ENCODE measurements at regions not wholly inside any gene's neighbourhood (a gene's known extent, or its start where the extent isn't known, plus 50 kb on each side); places are given as distances from the start of the nearest gene placed in this dataset.
A peak's percentile ranks its signal among the peaks of the same experiment; 100 is the strongest.

DNA sequence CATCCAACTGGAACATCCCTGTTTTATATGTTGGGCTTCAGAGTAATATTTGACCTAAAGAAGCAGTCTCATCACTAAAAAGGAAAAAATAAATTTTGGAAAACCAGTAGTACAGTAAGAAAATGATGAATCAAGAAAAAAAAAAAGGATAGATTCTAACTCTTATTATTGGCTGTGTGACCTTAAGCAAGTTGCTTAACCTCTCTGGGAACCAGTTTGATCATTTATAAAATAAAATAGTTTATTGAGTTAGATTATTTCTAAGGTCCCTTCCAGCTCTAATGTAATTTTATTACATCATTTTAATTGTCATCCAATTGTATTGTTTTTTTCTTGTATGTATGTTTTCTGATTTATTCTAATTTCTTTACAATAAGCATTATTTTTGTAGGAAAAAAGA, 127.0 kb downstream of the PRELID2 start:
- no peak for DNase-seq (ENCODE audit: low read depth in 2 of 2)

- no peak for DNase-seq (ENCODE audit: low read depth in 2 of 2)
Measured at GRCh38 chr5:145704724-145705123, 130.4 kb downstream of the PRELID2 start.

DNA sequence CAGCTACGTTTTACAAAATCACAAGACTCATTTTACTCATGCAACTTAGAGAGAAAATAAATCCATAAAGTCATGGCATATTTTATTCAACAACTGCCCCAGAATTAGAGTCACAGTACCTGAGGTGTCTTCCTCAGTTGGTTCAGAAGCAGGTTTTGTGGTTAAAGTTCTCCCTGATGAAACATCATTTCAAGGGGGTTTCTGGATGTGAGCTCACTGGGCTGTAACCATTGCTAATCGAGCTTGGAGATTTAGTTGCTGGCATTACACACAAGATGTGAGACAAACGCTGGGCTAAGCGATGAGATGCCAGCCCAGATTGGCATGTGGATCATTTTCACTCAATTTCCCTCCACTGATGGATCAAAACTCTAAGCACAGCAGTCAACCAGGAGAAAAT, 131.3 kb downstream of the PRELID2 start:
- no peak for DNase-seq (ENCODE audit: low read depth in 2 of 2)

DNA sequence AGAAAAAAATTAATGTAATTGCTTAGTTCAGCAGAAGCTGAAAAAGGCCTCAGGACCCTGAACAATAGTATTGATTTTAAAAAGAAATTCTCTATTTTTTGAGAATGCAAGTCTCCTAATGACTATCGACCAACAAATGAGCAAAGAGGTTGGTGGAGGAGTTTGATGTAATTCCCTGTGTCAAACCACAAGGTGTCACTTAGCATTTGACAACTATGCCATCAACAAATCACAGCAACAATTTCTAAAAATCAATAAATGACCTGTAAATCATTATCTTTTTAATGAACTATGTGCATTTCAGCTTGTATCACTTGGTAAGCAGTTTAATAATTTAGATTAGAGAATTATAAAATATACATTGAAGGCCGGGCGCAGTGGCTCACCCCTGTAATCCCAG, 133.7 kb downstream of the PRELID2 start:
- peak; percentile 12 to 34 for DNase-seq (ENCODE audit: low read depth in 2 of 2)

- no peak for DNase-seq (ENCODE audit: low read depth in 2 of 2)
Measured at GRCh38 chr5:145699846-145700245, 135.3 kb downstream of the PRELID2 start.

DNA sequence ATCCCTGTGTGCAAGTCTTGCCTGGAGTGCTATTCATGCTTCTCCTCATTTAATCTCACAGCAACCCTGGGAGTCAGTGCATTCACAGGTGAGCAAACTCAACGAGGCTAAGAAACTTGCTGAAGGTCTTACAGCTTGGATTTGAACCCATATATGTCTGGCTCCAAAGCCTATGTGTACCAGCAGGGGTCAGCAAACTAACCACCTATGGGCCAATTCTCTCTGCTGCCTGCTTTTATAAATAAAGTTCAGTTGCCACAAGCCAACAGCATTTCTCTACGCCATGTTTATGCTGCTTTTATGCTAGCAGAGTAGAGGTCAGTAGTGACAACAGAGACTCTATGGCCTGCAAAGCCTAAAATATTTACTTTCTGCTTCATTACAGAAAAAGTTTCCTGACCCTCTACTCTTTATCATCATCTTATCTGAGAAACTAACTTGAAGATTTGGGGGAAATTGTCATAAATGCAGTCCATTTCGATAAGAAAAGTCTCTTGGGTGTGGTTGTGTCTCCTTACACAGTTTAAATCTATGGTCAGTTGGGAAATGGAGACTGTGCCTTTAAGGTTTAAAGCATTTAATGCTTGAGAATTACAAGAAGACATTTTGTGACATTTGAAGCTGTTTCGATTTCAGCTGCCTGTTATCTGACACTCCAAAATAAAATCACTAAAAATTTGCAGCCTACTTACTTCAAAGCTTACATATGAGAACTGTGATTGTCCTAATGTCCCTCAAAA, 137.7 kb downstream of the PRELID2 start:
- peak; percentile 67 to 79 for DNase-seq (ENCODE audit: low read depth in 2 of 2)

DNA sequence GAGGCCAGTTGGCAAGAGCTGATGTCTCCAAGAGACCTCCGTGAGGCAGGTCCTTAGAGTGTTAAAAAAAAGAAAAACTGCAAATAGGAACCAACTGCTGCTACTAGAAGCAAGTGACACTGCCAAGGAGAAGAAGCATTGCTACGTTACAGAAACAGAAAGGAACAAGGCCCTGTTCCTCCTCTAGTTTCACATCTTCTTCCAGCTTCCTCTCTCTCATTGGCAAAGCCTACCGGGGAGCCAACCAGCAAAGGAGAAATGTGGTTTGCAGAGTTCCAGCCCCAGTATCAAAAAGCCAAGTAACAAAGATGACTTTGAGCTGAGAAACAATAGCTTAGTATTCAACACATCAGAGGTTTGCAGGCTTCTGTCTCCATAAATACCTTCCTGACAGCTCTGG, 145.9 kb downstream of the PRELID2 start:
- DNase-seq (ENCODE audit: low read depth in 2 of 2) = no peak

- no peak for DNase-seq (ENCODE audit: low read depth in 2 of 2)
Measured at GRCh38 chr5:145687943-145688342, 147.2 kb downstream of the PRELID2 start.

DNA sequence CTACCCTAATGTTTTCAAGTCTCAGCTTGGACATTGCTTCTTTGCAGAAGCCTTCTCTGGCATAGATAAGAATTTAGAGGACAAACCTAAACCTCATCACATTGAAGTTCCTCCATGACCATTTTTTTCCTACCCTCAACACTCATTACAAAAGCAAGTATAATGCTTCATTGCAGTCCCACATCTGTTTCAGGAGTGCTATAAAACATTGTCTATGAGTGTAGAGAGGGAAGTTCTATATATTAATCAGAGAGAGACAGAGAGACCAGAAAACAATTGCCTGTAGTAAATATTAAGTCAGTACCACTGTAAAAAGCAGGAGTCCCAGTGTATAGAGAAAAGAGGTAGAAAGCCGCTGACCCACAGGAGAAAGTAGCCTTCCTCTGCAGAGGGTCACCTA, 149.7 kb downstream of the PRELID2 start:
- no peak for DNase-seq (ENCODE audit: low read depth in 2 of 2)

GRCh38 chr5:145683431-145683830, 151.7 kb downstream of the PRELID2 start:
- DNase-seq (ENCODE audit: low read depth in 2 of 2) = no peak

GRCh38 chr5:145682197-145682899, 152.8 kb downstream of the PRELID2 start:
- DNase-seq (ENCODE audit: low read depth in 2 of 2) = peak in 1 of 2 donors; percentile 17

DNA sequence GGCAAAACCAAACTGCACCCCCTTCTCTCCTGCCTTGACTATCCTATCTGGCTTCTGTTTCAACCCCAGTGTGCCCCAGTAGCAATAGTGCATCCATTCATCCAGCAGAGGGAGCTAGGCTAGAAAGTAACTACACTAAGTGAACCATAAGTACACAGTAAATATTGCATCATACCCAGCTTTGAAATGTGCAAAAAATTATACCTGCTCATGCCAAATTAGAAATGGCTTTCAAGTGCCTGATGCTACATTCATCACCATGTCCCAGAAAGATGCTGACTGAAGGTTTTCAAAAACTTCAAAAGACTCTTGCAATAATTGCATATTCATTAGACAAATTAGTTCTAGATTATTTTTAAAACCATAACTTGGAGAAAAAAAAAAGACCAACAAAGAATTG, 153.5 kb downstream of the PRELID2 start:
- DNase-seq (ENCODE audit: low read depth in 2 of 2) = peak; percentile 75 to 81

GRCh38 chr5:145681216-145681615, 153.9 kb downstream of the PRELID2 start:
- DNase-seq (ENCODE audit: low read depth in 2 of 2) = no peak

DNA sequence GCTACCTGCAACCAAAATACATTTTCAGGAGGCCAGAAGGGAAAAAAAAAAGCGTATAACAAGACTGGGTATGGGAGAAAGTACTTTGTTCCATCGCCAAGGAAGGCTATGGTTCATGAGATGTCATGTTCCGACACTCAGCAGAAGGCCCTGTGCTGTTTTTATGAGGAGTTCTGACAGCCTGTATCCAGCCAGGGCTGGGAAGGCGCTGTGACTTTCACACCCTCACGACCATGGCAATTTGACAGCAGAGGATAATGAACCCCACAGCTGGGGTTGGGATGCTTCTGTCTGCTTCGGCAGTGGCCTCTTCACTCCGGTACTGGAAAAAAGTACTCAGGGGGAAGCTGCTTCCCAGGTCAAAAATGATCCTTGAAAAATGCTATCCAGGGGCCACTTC, 154.4 kb downstream of the PRELID2 start:
- no peak for DNase-seq (ENCODE audit: low read depth in 2 of 2)

DNA sequence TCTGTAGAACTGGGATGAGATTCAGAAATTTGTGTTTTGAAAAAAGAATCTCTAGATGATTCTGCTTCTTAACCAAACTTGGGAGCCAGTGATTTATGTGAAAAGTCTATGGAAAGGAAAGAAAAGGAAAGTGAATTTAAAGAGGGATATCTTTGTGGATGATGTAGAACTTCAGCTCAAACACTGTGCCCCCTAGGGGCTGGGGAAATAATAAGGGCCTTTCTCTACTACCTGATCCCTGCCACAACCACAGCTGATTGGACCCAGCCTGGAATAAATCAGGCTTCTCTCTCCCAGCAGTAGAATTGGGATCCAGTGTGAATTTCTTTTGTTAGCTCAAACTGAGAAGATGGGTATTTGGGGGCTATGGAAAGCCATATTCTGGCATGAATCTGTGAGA, 155.0 kb downstream of the PRELID2 start:
- DNase-seq (ENCODE audit: low read depth in 2 of 2) = no peak

DNA sequence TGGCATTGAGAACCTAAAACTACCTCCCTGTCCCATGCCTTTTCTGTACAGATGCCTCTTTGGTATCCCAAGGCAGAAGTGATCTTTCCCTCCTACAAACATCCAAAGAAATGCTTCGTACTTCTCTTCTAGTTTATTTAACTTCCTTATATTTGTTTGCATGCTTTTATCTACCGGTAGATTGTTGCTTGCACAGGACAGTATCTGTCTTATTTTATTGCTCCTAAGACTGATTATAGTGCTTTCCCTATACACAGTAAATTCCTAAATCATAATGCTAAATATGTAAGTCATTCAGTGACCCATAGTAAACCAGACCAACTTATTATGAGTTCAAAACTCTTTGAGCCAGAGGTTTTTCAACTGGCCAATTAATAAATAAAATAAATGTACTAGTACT, 156.9 kb downstream of the PRELID2 start:
- DNase-seq (ENCODE audit: low read depth in 2 of 2) = no peak

GRCh38 chr5:145673786-145674185, 161.4 kb downstream of the PRELID2 start:
- DNase-seq (ENCODE audit: low read depth in 2 of 2) = no peak

DNA sequence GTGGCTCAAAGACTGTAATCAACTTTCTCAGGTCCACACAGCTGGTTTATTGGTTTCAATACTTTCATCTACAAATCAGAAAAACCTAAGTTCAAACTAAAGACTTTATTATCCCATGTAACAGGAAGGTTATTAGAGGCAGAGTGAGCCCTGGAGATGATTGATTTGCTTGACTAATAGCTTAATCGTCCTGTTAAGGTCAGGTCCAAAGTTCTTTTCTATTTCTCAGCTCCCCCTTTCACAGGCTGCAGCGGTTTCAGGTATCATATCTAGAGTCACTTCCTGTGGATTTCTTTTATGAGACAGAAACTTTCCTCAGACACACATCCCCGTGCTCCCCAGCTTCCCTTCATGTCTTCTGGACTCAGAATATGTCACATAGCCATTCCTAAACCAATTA, 166.4 kb downstream of the PRELID2 start:
- no peak for DNase-seq (ENCODE audit: low read depth in 2 of 2)

DNA sequence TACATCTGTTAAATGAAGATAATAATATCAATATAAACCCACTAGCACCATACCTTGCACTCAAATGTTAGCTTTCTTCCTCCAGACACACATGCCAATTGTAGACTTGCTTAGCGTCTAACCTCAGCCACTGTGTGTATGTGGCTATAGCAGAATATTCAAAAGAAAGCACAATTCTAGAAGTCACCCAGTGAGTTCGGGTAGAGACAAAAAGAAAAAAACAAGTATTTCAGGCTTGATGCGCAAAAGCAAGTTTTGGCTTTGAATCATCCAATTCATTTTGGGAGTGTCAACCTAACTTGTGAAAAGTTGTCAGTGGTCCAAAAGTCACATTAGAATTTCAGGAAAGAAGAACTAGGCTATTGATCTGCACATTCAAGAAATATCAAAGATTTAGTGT, 167.4 kb downstream of the PRELID2 start:
- DNase-seq (ENCODE audit: low read depth in 2 of 2) = no peak

GRCh38 chr5:145666591-145666990, 168.6 kb downstream of the PRELID2 start:
- no peak for DNase-seq (ENCODE audit: low read depth in 2 of 2)

GRCh38 chr5:145661737-145662485, 173.2 kb downstream of the PRELID2 start:
- no peak for DNase-seq (ENCODE audit: low read depth in 2 of 2)

DNA sequence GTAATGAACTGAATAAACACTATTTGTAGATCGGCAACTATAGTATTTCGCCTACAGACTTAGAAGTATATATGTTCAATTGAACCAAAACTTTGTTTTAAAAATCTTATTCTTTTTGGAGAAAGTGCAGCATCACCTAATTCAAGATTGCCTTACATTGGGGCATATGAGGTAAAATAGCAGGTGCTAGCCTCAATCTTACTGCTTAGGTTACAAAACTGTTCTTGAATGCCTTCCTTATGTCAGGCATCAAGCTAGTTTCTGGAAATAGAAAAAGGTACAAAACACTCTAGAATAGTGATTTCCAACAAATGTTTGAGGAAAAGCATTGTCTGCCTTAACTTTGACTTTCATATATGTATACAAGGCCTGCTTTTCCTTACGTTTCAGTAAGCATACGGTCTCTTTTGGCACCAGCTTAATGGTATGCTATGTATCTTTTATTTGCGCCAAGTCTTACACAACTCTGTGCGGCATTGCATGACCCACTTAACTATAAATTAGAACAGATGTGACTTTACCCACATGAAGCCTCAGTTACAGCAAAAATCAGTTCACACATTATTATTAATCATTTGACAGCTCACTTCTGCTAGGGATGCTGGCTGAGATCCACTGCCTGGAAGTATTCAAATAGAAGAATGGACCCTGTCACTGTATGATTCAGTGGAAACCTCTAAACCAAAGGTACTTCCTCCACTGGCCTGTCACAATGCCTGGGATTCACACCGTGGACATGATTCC, 174.1 kb downstream of the PRELID2 start:
- DNase-seq (ENCODE audit: low read depth in 2 of 2) = peak in 1 of 2 donors; percentile 89

Measured in lung microvascular endothelial cell (primary cell).